ENCODE measurements at regions not wholly inside any gene's neighbourhood (a gene's known extent, or its start where the extent isn't known, plus 50 kb on each side); places are given as distances from the start of the nearest gene placed in this dataset.

DNA sequence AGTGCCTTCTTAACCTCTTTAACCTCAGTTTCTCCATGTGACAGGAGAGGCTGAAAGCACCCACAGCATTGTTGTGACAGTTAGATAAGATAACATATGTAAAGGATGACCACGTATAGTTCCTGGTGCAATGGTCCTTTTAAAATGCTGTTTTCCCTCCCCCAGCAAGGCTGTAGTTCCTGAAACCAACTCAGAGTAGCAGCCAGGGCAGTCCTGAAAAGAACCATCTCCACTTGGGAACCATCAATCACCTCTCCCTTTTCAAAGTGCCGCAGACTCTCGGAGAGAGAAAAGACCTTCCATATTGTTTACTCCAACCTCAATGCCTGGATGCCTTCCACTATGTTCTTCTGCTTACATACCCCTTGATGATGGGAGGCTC lies 158.8 kb downstream of the DDX1 start:
- no peak for TF ChIP-seq POLR2A (IDR thresholded peaks at IDR 0.05)
- TF ChIP-seq POLR2AphosphoS5 (IDR thresholded peaks at IDR 0.05): no peak
